Gastrocnemius medialis (tissue), 4 donors: ENCODE measurements at regions not wholly inside any gene's neighbourhood (a gene's known extent, or its start where the extent isn't known, plus 50 kb on each side); places are given as distances from the start of the nearest gene placed in this dataset.

Experiments
- ATAC-seq, 2 donors: fragments of 150-250 bp; one replicate each; pipeline ENCODE4 v1.9.1; 2016
- DNase-seq, 2 donors: peaks; one replicate each; pipeline ENCODE4 v3.0.0-alpha.2; 2019
- H3K27ac ChIP-seq, 4 donors: fragments of 200-600 bp; sonication (generic); 1 replicate in 1 of 4; 2 replicates in 3 of 4; pipeline ENCODE4 v1.5.1; 2016 to 2018; ENCODE audit warnings: mild to moderate bottlenecking in 2 of 4, moderate library complexity in 1 of 4
- H3K27me3 ChIP-seq, 3 donors: fragments of 200-600 bp; sonication (generic) in 2 of 3; 1 replicate in 1 of 3; 2 replicates in 2 of 3; pipeline versions ENCODE4 v1.5.1 to v1.6.0; 2016 to 2019; ENCODE audit warnings: mild to moderate bottlenecking in 1 of 3, moderate library complexity in 1 of 3
- H3K36me3 ChIP-seq, 2 donors: fragments of 200-600 bp; sonication (generic) in 1 of 2; one replicate each; pipeline ENCODE4 v1.5.1; 2017 to 2018
- H3K4me1 ChIP-seq, 2 donors: fragments of 200-600 bp; sonication (generic) in 1 of 2; one replicate each; pipeline ENCODE4 v1.5.1; 2016 to 2017; ENCODE audit warnings: mild to moderate bottlenecking in 2 of 2
- H3K4me3 ChIP-seq, 4 donors: fragments of 200-600 bp; sonication (generic) in 3 of 4; 1 replicate in 1 of 4; 2 replicates in 3 of 4; pipeline ENCODE4 v1.5.1; 2016 to 2019; ENCODE audit warnings: mild to moderate bottlenecking in 2 of 4
- H3K9me3 ChIP-seq, 3 donors: fragments of 200-600 bp; sonication (generic) in 2 of 3; 1 replicate in 1 of 3; 2 replicates in 2 of 3; pipeline ENCODE4 v1.5.1; 2016 to 2019
- POLR2A ChIP-seq, 2 donors: fragments of 450-650 bp; IDR thresholded peaks; one replicate each; pipeline ENCODE4 v1.6.1; 2017; ENCODE audit warnings: antibody characterized with exemption in 2 of 2, mild to moderate bottlenecking in 2 of 2, moderate library complexity in 2 of 2
- in situ Hi-C, 4 donors: fragments of 200-750 bp; cut with MboI; loops; one replicate each; pipeline versions ENCODE4 v1.15.0 to v1.8.0; 2017; ENCODE audit warnings: low sequenced_read_pairs in 4 of 4
- intact Hi-C: fragments of 100-400 bp; cut with DNase I; formaldehyde crosslinking; loops from one replicate; pipeline ENCODE4 v1.15.1; 2023; ENCODE audit warnings: low total_unique reads
- TF ChIP-seq, protein P1 (sequence below), 5 experiments: fragments of 450-650 bp in 3 of 5; fragments of 200-600 bp in 2 of 5; sonication (generic) in 2 of 5; IDR thresholded peaks in 4 of 5; conservative IDR thresholded peaks in 1 of 5; 1 replicate in 4 of 5; 2 replicates in 1 of 5; pipeline ENCODE4 v1.5.1; 2016 to 2019; ENCODE audit warnings: antibody characterized with exemption in 5 of 5, mild to moderate bottlenecking in 3 of 5, moderate library complexity in 3 of 5

DNA sequence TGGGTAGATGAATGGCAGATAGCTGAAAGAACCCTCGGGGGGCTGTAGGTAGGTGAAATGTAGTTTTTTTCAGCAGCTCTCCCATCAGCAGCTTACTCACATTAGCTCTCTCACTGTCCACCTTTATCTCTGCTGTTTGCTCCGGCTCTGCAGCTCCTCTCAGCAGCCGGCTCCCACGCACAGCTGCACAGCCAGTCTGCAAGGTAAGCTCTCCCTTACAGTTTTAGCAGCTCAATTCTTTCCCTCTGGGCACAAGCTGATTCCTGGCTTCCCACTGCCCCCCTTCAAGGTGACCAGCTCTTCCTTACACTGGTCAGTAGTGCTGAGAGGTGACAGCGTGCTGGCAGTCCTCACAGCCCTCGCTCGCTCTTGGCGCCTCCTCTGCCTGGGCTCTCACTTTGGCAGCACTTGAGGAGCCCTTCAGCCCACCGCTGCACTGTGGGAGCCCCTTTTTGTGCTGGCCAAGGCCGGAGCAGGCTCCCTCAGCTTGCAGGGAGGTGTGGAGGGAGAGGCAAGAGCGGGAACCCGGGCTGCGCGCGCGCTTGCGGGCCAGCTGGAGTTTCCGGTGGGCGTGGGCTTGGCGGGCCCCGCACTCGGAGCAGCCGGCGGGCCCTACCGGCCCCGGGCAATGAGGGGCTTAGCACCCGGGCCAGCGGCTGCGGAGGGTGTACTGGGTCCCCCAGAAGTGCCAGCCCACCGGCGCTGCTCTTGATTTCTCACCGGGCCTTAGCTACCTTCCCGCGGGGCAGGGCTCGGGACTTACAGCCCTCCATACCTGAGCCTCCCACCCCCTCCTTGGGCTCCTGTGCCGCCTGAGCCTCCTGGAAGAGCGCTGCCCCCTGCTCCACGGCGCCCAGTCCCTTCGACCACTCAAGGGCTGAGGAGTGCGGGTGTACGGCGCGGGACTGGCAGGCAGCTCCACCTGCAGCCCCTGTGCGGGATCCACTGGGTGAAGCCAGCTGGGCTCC, 393.6 kb downstream of the CENPC start:
- Histone ChIP-seq H3K27ac (no peak overlapping the region), H3K27me3 (no peaks in the 10 kb centered on the region), H3K9me3 (no peaks in the 10 kb centered on the region), H3K36me3 (no peaks in the 10 kb centered on the region), H3K4me3 (no peak overlapping the region), H3K4me1 (no peaks in the 10 kb centered on the region)
- no peak for TF ChIP-seq POLR2A (IDR thresholded peaks at IDR 0.05)
- TF ChIP-seq, protein P1, sequence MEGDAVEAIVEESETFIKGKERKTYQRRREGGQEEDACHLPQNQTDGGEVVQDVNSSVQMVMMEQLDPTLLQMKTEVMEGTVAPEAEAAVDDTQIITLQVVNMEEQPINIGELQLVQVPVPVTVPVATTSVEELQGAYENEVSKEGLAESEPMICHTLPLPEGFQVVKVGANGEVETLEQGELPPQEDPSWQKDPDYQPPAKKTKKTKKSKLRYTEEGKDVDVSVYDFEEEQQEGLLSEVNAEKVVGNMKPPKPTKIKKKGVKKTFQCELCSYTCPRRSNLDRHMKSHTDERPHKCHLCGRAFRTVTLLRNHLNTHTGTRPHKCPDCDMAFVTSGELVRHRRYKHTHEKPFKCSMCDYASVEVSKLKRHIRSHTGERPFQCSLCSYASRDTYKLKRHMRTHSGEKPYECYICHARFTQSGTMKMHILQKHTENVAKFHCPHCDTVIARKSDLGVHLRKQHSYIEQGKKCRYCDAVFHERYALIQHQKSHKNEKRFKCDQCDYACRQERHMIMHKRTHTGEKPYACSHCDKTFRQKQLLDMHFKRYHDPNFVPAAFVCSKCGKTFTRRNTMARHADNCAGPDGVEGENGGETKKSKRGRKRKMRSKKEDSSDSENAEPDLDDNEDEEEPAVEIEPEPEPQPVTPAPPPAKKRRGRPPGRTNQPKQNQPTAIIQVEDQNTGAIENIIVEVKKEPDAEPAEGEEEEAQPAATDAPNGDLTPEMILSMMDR (IDR thresholded peaks at IDR 0.05 in 4 of 5, conservative IDR thresholded peaks at IDR 0.05 in 1 of 5): no peak
- in situ Hi-C loops (no loop called here), intact Hi-C loops (no loop called here)
- ATAC-seq (no peak), DNase-seq (no peak)

DNA sequence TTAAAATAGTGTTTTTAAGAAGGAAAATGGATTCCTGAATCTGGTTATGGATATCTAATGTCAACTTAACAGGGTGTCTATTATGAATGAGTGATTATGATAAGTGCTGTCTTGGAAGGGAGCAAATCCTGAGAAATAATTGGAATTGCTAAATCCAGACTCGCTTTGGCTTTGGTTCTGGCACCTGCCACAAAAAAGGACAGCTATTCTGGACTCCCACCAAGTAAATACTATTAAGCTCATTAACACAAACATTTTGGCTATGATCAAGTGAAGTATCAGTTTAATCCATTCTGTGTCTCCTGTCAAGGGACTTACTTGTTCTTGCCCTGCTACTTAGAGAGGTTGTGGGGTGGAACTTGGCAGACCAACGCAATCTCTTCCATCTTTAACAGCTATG, 403.7 kb downstream of the CENPC start:
- in situ Hi-C loops: no loop called here
- no peaks in the 10 kb centered on the region for H3K36me3 ChIP-seq
- no peaks in the 10 kb centered on the region for H3K9me3 ChIP-seq
- no peak for TF ChIP-seq POLR2A (IDR thresholded peaks at IDR 0.05)
- TF ChIP-seq, protein P1 (IDR thresholded peaks at IDR 0.05 in 4 of 5, conservative IDR thresholded peaks at IDR 0.05 in 1 of 5): no peak
- intact Hi-C loops: no loop called here
- H3K4me3 ChIP-seq: no peak overlapping the region
- no peak overlapping the region for H3K27ac ChIP-seq
- H3K27me3 ChIP-seq: no peaks in the 10 kb centered on the region
- H3K4me1 ChIP-seq: no peaks in the 10 kb centered on the region
- no peak for ATAC-seq
- no peak for DNase-seq

DNA sequence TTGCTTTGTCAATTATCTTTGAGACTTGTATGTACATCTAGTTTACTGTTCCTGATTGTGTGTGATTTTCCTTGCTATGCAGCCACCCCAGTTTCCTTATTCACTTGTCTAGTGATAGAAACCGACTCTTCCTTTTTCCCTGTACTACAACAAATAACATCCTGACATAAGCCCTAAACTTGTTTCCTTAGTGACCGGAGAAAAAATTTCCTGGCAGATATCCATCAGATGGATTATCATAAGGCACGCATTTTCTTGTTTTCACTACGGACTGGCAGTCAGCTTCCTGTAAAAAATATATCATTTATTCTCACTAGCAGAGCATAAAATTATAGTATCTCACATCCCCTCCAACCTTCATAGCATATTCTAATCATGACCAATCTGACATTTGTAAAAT, 410.7 kb downstream of the CENPC start:
- intact Hi-C loops (no loop called here), in situ Hi-C loops (no loop called here)
- Histone ChIP-seq H3K4me3 (no peak overlapping the region), H3K9me3 (no peaks in the 10 kb centered on the region), H3K27me3 (no peaks in the 10 kb centered on the region), H3K4me1 (no peaks in the 10 kb centered on the region), H3K36me3 (no peaks in the 10 kb centered on the region), H3K27ac (no peak overlapping the region)
- no peak for DNase-seq
- ATAC-seq: no peak
- TF ChIP-seq POLR2A (IDR thresholded peaks at IDR 0.05): no peak
- TF ChIP-seq, protein P1 (IDR thresholded peaks at IDR 0.05 in 4 of 5, conservative IDR thresholded peaks at IDR 0.05 in 1 of 5): no peak

DNA sequence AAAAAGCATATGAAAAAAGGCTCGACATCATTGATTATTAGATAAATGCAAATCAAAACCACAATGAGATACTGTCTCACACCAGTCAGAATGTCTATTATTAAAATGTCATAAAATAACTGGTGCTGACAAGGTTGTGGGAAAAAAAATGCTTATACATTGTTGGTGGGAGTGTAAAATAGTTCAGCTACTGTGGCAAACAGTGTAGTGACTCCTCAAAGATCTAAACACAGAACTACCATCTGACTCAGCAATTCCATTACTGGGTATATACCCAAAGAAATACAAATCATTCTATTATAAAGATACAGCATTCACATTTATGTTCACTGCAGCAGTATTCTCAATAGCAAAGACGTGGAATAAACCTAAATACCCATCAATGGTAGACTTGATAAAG, 412.1 kb downstream of the CENPC start:
- Histone ChIP-seq H3K27me3 (no peaks in the 10 kb centered on the region), H3K36me3 (no peaks in the 10 kb centered on the region), H3K4me1 (no peaks in the 10 kb centered on the region), H3K4me3 (no peak overlapping the region), H3K27ac (no peak overlapping the region), H3K9me3 (no peaks in the 10 kb centered on the region)
- TF ChIP-seq, protein P1 (IDR thresholded peaks at IDR 0.05 in 4 of 5, conservative IDR thresholded peaks at IDR 0.05 in 1 of 5): no peak
- no peak for TF ChIP-seq POLR2A (IDR thresholded peaks at IDR 0.05)
- ATAC-seq (no peak), DNase-seq (no peak)
- in situ Hi-C loops: no loop called here
- intact Hi-C loops: no loop called here
